ENCODE measurements at regions not wholly inside any gene's neighbourhood (a gene's known extent, or its start where the extent isn't known, plus 50 kb on each side); places are given as distances from the start of the nearest gene placed in this dataset.

- TF ChIP-seq GATA2 (IDR thresholded peaks at IDR 0.05; ENCODE audit: low read depth, low read length) = no peak
- TF ChIP-seq GATA3 (IDR thresholded peaks at IDR 0.05; ENCODE audit: low read depth, low read length) = no peak
These were observed 59.7 kb upstream of the SNX9 start for GRCh38 chr6:157763129-157763903.

DNA sequence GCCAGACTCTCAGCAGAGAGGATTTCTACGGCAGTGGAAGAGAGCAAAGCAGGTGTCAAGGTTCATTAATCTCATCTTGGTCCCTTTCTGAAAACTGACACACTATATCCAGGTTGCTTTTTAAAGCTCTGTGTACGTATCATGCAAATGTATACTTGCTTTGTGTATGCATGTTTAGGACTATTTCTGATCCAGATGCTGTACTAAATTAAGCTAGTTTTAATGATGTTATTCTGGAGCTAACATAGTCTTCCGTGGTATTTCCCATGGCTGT, 59.2 kb upstream of the SNX9 start:
- TF ChIP-seq GATA2 (IDR thresholded peaks at IDR 0.05; ENCODE audit: low read depth, low read length) (no peak), GATA3 (IDR thresholded peaks at IDR 0.05; ENCODE audit: low read depth, low read length) (no peak)

DNA sequence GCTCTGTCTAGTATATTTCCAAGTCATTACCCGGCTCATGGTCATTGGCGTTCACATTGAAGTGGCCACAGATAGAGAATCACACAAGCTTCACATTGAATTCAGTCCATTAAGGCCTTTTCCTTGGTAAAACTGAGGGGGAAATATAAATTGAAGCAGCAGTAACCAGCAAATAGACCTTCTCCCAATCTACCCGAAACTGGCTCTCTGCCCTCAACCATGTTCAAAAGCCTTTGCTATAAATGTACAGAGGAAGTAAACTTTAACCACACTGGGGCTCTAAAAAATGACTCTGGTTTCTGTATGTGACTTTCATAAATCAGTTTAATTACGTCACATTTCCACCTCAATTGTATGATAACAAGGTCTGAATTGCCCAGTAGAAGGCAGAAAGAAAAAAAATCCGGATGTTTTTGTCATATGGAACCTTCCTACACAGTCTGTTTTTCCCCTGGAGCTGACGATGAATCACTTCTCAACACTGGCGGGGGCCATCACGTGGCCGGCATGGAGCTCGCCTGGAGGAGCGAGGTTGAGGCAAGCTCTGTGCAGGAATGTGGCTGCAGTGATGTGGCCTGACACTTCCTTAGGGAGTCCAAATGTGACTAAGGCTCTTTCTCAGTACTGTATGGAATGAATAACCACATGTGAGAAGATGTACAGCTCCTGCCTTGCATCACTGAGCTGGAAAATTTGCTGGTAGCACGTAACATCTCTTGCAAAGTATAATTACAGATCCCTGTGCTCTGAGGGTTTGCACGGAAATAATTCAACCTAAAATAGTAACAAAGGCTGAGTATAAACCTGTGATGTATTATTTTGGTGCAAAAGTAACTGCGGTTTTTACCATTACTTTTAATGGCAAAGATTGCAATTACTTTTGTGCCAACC, 58.6 kb upstream of the SNX9 start:
- no peak for TF ChIP-seq GATA3 (IDR thresholded peaks at IDR 0.05; ENCODE audit: low read depth, low read length)
- no peak for TF ChIP-seq GATA2 (IDR thresholded peaks at IDR 0.05; ENCODE audit: low read depth, low read length)

DNA sequence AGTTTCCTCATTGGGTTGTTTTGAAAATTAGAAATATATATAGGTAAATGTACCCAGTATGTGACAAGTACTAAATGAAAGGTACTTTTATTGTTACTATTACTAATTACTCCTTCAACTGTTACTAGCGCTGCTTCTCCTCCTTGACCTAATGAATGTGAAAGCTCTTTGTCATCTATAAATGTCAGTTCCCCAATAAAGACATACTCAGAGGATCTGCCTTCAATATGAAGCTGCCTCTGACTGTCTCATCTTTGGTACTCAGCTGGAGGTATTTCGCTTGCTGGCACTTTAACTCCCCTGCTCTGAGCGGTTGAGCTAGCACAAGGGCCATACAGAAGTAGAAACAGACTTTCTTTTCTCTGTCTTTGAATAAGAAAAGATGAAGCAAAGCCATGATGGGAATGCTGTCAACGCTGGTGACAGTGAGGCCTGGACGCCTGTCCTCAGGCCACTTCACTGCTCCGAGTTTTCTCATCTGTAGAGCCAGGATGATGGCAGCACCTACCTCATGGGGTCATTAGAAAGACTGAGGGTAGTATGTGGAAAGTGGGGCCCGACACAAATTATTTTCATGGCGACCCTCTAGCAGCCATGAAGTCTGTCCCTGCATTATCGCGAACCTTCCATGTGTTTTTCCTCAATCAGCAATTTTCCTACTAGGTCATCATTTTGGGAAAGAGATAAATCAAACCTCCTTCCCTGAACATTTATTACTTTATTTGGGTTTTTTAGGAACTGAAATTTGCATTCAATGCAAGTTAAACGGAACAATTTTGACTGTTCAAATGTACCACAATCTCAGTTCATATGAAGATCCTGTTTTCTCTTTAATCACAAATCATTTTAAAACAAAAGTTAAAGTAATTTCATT, 55.9 kb upstream of the SNX9 start:
- no peak for TF ChIP-seq GATA2 (IDR thresholded peaks at IDR 0.05; ENCODE audit: low read depth, low read length)
- no peak for TF ChIP-seq GATA3 (IDR thresholded peaks at IDR 0.05; ENCODE audit: low read depth, low read length)

DNA sequence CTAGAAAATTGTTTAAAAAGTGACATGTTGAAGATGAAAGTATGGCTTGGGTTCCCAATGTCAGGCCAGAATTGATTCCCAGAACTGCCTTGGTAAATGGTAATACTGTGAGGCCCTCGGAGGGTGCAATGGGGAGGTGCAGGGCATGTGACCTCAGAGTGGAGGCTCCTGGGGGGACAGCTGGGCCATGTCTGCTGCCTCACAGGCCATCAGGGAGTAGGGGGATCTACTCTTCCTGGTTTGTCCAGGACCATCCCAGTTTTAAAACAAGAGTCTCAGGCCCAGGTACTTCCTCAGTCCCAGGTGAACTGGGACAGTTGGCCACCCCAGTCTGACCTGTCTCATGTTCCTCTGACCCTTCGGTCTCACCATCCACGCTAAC, 55.3 kb upstream of the SNX9 start:
- TF ChIP-seq GATA3 (IDR thresholded peaks at IDR 0.05; ENCODE audit: low read depth, low read length) (no peak), GATA2 (IDR thresholded peaks at IDR 0.05; ENCODE audit: low read depth, low read length) (no peak)

DNA sequence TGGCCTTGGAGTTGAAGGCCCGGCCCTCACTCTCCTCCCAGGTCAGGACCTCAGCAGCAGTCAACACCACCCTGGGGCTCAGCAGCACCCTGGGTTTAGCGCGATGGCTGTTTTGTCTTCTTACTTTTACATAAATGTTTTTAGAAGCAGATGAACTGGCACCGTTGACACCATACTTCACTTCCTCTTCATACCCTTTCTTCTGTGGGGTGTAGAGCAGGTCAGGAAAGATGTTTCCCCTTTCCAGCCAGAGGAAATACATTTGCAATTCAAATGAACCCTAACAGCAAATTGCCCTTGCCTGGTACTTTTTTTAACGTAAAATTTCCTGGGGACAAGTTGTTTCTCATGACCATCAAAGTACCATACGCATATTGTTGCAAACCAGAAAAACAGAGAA, 54.7 kb upstream of the SNX9 start:
- no peak for TF ChIP-seq GATA3 (IDR thresholded peaks at IDR 0.05; ENCODE audit: low read depth, low read length)
- TF ChIP-seq GATA2 (IDR thresholded peaks at IDR 0.05; ENCODE audit: low read depth, low read length) = no peak

DNA sequence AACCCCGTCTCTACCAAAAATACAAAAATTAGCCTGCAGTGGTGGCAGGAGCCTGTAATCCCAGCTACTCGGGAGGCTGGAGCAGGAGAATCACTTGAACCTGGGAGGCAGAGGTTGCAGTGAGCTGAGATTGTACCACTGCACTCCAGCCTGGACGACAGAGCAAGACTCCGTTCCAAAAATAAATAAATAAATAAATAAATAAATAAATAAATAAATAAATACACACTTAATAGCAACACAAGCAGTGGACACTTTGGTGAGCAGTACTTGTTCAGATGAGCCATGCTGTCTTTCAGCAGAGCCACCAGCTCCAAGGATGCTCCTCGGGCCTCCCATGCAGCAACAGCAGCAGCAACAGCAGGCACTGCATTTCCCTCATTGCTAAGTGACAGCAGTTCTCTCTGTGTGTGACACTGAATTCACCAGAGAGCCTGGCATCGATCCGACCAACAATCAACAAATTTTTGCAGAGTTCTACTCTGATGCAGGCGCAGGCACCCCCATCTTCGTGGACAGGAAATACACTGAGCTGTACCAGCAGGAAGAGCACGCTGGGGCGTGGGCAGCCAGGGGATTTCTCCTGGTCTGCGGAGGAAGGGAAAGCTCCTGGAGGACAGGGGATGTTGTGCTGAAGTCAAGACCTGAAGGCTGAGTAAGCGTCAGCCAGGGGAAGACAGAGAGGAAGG, 54.0 kb upstream of the SNX9 start:
- TF ChIP-seq GATA2 (IDR thresholded peaks at IDR 0.05; ENCODE audit: low read depth, low read length) = no peak
- no peak for TF ChIP-seq GATA3 (IDR thresholded peaks at IDR 0.05; ENCODE audit: low read depth, low read length)

GRCh38 chr6:157769776-157770426, 53.1 kb upstream of the SNX9 start:
- TF ChIP-seq GATA3 (IDR thresholded peaks at IDR 0.05; ENCODE audit: low read depth, low read length) = no peak
- no peak for TF ChIP-seq GATA2 (IDR thresholded peaks at IDR 0.05; ENCODE audit: low read depth, low read length)

GRCh38 chr6:157770946-157771345, 52.1 kb upstream of the SNX9 start:
- TF ChIP-seq GATA3 (IDR thresholded peaks at IDR 0.05; ENCODE audit: low read depth, low read length) = no peak
- no peak for TF ChIP-seq GATA2 (IDR thresholded peaks at IDR 0.05; ENCODE audit: low read depth, low read length)

DNA sequence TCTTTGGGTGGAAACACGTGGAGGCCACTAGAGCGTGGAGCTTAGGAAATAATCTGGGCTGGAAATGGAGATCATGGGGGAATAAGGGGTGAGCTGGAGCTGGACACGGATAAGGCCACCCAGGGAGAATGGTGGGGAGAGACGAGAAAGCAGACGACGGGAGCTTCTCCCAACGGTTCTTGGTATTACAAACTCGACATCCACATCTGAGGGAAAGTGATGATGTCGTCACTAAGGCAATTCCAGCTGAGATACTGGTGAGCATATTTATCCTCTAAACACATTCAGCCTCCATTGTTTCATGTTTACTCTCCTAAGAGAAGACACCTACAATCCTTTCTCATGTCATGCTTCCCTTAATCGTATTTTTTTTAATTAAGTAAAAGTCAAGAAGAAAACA, 50.2 kb upstream of the SNX9 start:
- TF ChIP-seq GATA3 (IDR thresholded peaks at IDR 0.05; ENCODE audit: low read depth, low read length) = no peak
- TF ChIP-seq GATA2 (IDR thresholded peaks at IDR 0.05; ENCODE audit: low read depth, low read length) = no peak
